NOMO-1 treated with DMSO at 0.1 percent for 48 hours (cell line): ENCODE measurements at regions not wholly inside any gene's neighbourhood (a gene's known extent, or its start where the extent isn't known, plus 50 kb on each side); places are given as distances from the start of the nearest gene placed in this dataset.

ENCODE experiments used
- DNase-seq: peaks from one replicate; lab custom pipeline; 2025; ENCODE audit not compliant: unreplicated experiment; lab: John Stamatoyannopoulos, UW

DNA sequence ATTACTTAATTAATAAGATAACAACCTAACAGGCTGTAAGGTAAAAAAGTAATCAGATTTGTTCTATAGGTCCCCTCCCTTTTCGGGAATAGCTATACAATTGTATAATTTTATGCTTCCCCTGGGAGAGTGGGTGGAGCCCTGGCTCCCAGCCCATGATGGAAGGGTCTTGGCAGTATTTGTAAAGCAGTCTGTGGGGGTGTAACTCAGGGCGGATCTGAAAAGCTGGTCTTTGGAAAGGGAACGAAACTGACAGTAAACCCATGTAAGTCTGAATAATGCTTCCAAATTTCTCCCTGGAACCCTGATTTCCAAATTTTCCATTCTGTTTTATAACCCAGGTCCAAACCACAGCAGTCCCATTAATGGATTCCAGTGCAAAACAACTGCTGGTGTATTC lies 110.4 kb downstream of the DAD1 start:
- DNase-seq = no peak

DNA sequence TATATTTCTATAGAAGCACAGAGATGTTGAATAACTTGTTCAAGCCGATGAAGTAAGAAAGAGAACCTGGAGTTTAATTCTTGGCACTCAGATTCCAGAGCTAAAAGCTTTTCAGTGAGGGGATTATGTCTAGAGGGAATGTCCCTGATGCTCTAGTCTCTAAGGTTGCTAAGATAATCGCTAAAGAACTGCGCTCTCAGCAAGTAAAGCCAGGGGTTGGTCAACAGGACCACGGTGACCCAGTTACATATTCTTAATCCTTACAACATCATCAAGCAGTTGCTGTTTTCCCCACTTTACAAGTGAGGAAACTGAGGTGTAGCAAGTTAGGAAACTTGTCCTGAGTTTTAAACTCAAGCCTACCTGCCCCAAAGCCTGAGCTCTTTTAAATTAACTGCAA lies 110.8 kb downstream of the DAD1 start:
- DNase-seq = no peak

DNA sequence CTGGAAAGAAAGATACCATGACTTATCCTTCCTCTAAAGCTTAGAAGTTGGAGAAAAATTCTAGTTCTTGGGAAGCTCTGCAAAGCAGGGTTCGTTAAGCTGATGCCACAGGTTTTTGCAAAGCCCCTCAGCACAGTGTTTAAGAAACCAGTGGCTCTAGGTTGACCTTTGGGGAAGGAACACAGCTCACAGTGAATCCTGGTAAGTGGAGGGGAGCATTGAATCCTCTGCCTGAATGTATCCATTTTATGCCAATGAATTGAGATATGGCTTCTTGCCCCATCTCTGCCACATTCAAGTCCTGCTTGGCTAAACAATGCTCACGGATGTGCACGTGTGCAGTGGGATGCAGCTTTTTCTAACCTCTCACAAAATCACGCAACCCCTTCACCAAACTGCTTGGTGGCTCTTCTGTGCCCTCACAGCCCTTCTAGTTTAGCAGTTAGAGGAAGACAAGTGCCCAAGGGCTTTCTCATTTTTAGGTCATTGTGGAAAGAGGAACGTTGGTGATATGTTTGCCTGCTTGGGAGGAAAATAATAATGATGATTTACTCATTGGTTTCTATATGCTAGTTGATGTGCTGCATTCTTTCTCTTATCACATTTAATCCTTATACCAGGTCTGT lies 111.3 kb downstream of the DAD1 start:
- DNase-seq = no peak

DNA sequence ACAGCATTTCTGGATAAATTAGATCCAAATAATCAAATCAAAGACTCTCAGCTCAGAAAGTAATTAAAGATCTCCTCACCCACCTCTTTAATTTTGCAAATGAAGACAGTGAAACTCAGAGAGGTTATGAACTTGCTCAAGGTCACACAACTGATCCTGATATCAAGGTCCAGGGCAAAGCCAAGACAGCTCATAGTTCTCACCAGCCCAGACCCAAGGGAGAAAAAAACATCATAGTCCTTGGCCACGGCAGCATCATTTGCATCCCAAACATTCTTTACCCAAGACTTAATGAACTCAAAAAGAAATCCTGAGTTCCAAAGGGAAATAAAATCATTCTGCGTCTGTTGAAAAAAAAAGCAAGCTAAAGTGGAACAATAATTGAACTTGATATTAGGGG lies 112.1 kb downstream of the DAD1 start:
- DNase-seq = no peak

DNA sequence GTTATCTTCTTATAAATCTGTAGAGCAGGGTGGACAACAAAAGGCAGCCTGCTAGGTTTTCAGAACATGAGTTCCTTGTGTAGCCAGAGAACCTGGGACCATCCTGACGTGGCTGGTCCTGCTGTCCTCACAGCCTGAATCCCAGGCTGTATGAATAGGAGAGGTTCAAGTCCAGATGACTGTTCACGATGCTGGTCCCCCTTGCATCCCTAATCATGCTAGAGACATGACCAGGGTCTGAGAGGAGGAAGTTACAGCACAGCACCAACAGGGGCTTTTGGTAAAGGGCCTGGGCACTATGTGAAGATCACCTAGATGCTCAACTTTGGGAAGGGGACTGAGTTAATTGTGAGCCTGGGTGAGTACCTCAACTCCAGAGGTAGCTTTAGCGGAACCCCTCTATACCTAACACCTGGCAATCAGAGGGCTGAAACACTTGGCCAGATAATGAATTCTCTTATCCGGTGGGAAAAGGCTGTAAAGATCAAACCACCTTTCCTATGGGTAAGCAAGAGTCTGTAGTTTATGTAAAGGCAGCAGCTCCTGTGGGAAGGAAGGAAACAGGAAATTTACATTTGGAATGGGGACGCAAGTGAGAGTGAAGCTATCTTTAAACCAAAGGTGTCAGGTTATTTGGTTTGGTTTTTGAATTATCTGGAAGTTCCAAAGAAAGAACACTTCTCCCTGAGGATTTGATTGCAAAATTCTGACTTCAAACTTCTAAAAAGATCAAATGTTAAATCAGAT lies 112.8 kb downstream of the DAD1 start:
- DNase-seq = no peak

DNA sequence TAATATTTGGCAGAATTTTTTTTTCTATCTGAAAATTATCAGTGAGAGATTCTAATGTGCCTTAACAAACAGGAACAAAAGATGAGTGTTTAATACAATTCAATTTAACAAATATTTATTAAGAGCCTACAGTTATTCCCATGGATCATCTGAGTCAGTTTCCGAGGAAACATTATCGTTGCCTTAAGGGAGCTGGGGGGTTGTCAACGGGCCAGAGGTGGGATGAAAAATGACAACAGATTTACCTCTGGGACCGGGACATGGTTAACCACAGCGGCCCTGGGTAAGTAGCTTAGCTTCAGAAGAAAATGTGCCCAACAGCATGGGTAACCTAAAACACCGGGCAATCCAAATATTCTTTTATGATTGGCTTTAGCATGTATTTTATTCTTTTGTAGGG lies 113.6 kb downstream of the DAD1 start:
- no peak for DNase-seq

DNA sequence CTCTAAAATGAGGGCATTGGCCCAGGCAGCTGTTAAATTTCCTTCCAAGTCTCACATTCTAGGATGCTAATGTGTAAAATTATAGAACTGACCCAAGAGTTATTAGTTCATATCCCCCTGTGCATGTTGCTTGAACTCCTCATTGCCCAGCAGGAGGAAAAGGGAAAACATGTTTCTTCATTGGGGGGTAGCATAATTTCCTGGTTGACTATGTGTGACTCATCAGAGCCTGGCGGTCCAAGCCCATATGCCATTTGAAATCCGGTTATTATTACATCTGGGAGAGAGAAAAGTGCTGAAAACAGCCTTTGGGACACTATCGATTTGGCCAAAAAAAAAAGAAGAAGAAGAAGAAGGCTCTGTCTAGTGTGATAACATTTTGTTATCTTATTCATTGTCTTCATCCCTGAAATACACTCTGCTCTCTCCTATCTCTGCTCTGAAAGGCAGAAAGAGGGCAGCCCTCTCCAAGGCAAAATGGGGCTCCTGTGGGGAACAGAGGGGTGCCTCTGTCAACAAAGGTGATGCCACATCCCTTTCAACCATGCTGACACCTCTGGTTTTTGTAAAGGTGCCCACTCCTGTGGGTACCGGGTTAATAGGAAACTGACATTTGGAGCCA lies 114.2 kb downstream of the DAD1 start:
- no peak for DNase-seq

DNA sequence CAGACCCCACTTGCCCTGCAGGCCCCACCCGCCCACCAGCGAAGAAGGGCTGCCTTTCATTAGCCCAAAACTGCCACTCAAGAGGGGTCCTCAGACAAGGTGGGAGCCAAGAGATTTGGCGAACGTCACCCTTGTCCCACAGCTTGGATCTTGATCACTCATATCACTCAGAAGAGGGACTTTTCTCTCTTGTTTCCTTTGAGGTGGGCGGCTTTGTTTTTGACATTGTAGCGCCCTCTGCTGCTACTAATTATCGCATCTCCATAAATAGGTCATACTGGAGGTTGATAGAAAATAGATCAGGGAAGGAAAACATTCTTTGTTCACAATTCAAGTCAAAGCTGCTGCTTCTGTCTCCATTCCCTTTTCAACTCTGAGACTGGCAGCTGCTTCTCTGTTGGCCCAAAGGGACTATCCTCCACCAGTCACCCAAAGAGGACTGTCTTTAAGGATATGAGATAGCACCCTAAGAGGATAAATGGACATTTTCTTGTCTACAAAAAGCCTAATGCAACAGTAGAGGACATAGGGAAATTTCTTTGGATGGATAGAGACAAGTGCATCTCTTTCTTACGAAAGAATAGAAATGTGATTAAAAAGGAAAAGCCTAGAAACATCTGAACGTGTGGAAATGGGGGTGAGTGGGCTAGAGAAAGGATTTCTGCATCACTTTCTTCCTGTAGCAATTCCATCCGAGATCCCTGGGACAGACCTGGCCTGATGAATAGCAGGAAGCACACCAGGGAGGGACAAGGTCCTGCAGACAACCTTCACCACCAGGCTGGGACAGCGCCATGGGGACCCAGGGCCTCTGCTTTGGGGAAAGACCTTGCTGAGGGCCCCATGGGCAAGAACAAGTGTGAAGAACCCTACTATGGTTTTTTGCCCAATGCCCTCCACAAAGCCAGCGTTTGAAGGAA lies 115.8 kb downstream of the DAD1 start:
- DNase-seq = peak; percentile 49

DNA sequence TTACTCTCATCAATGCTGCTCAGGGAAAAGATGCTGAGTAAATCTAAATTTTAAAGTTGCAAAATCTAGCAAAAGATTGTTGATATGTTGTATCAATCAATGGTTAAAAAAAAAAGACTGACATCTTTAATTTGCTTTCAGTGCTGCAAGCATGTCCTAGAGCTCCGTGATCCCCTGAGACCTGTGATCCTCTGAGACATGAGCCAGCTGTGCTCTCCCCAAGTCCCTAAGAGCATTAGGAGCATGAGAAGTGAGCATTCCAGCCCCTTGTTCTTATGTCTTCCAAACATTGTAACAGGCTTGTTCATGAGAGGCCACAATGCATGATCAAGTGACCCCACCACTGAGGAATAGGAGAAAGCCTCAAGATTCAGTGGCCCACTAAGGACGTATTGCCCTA lies 116.6 kb downstream of the DAD1 start:
- DNase-seq = no peak

DNA sequence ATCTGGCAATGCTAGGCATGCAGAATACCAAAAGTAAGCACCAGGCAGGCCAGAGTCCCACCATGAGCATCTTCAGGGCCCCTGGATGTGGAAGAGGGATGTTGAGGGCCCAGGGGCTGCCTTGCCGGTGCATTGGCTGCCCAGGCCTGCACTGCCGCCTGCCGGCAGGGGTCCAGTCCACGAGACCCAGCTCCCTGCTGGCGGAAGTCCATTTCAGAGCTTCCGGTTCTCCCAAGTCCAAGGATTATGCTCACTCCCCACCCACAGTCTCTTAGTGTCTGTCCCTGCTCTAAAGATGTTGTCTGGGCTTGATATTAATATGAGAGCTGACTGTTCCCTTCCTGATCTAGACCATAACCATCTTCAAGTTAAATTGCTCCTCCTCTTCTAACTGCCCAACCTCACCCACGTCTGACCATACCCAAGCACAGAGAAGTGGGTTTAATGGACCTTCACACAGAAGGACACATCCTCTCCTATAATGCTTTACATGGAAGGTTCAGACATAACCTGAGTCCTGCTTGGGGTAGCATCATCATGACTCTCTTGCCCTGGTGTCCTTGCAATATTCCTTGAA lies 117.4 kb downstream of the DAD1 start:
- DNase-seq = peak; percentile 9

DNA sequence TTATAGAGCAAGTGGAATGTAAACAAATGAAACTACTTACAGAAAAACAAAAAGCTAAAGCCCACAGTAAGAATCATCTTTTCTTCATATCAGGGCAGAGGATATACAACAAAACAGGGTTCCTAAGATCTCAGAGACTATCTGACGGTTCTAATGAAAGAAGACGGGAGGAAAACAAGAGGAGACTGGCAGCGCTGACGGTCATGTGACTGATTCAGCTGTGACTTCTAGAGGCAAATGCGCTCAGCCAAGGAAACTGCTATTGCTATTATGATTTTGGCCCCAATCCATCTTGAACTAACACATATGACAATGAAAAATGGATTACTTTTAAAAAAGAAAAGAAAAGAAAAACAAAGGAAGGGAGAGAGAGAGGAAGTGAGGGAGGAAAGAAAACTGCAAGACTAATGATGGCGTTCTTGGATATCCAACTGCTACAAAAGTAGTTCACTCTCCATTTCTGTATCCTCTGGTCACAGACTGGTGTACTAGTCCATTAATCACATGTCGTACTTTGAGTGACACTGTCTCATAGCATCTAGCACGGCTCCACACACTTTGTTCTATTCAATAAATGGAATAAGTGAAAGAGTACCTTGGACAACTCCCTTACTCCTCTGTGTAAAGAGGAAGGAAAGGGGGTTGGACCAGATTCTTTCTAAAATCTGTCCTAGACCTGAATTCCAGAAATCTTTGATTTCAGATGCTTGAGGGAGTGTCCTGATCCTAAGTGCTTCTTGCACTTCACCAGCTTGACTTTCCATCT lies 119.3 kb downstream of the DAD1 start:
- no peak for DNase-seq

DNA sequence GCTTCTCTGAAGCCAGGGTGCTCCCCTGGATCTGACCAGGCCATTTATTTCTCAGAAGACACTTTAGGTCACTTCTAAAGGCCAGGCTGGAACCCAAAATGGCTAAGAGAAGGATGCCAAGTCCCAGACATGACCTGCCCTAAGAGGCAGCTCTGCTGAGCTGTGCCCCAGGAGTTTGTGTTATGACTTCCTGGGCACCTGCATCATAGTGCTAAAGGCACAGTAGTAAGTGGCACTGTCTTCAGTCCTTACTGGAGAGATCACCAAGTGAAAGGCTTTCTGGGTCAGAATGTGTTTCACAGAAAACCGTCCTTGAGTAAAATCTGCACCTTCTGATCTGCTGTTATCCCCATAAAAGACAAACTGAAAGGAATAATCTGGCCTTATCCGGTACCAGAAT lies 120.2 kb downstream of the DAD1 start:
- no peak for DNase-seq

DNA sequence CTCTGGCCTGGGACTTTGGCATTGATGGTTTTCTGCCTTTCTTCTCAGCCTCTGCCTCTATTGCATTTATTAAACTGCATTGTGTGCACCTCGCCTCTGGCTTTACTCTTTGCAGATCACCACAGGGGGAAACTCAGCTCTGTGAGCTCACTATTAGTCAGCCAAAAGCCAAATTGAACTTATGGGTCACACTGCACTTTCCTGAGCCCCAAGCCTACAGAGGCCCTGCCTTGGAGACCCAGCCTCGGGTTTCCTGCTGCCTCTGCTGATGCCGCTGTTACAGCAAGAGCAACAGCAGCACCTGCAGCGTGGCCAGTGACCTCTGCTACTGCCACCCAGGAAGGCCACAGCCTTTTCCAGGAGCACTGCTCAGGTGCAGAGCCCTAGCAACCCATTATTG lies 122.5 kb downstream of the DAD1 start:
- no peak for DNase-seq

DNA sequence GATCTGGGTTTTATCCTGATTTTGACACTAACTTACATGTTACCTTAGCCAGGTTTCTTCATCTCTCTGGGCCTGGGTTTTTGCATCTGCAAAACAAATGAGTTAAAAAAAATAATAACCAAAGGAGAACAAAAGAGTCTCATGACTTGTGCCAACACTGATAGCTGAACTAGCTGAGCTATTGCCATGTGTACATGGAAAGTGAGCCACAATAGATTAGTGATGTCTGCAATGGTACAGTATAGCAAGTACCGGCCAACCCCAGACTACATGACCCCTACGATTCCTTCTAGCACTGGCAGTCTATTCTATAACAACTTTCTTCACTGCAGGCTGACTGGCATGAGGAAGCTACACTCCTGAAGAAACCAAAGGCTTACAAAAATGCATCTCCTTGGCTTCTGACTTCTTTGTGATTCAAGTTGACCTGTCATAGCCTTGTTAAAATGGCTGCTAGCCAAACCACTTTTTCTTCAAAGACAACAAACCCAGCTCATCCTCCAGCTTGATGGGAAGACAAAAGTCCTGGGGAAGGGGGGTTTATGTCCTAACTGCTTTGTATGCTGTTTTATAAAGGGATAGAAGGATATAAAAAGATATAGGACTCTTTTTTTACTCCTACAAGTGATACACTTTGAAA lies 123.7 kb downstream of the DAD1 start:
- DNase-seq = no peak

DNA sequence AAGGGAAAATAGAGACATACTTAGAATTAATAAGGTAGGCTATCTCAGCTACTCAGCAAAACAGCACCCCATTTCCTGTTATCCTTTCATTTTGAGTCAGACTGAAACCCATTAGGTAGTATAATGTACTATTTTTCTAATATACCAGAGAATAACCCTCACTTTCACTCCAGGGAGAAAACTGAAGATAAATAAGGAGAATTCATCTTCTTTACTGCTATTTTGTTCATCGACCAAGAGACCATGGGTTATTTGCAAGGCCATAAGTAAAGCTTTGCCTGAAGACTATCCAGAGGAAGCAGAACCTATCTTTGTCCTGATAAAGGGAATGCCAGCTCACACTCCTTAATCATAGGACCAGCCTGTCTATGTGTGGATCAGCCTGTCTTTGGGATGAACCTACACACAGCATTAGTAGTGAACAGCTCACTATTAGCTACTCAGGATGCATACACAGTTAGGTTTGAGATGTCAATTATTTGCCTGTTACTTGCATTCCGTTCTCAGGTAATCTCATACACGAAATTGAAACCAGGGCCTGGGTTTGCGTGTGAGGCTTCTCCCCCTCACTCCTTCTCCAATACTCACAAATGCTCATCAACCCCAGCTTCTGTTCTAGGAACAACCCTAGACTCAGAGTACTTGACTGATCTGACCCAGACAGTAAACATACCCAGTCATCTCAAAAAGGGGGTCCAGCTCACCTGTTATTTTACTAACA lies 124.4 kb downstream of the DAD1 start:
- no peak for DNase-seq

DNA sequence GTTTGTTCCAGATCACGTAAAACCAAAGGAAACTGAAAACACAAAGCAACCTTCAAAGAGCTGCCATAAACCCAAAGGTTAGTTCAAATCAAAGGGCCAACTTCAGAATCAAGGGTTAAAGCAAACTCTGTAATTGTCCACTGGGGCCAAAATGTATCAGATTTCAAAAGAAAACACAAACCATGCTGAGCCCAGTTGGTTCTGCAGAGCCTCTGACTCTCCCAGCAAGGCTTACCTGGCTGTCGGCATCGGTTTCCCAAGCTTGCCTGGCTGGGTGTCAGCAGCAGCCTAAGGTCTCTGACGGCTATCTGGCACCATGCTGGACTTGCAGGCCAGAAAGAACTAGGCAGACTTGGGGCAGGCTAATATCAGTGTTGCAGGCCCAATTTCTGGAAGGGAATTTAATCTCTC lies 125.3 kb downstream of the DAD1 start:
- DNase-seq = no peak

DNA sequence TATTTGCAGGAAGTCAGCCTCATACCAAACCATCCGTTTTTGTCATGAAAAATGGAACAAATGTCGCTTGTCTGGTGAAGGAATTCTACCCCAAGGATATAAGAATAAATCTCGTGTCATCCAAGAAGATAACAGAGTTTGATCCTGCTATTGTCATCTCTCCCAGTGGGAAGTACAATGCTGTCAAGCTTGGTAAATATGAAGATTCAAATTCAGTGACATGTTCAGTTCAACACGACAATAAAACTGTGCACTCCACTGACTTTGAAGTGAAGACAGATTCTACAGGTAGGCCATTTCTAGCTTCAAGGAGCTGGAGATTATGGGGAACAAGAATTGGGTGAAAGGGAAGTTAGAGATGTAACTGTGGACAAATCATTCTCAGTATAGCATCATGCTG lies 126.1 kb downstream of the DAD1 start:
- no peak for DNase-seq

DNA sequence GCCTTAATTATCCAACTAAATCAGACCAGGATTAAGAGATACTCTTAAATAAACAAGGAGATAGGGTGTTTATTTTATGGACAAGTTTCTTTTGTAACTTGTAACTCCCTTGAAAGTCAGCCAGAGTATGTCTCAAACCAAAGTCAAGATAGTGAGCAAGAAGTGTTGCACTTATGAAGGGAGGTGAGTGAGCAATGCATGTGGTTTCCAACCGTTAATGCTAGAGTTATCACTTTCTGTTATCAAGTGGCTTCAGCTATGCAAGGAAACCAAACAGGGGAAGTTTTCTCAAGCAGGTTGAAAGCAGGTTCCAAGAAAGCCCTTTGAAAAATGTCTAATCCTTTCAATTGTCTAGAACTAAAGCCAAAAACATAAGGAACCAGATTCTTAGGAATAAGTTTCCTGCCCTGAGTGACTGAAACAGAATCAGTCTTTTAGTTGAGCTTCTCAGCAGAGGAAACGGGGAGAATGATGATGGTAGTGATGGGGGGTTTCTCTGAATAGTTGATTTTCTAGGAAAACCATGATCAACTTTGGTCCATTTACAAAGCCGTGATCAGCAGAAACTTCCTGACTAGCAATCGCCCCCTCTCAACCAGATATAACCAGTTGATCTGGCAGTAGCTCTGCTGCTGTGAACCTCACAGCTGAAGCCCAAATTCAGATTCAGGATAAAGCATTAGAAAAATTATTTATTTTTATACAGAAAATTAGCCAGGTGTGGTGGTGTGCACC lies 128.4 kb downstream of the DAD1 start:
- DNase-seq = peak; percentile 80

DNA sequence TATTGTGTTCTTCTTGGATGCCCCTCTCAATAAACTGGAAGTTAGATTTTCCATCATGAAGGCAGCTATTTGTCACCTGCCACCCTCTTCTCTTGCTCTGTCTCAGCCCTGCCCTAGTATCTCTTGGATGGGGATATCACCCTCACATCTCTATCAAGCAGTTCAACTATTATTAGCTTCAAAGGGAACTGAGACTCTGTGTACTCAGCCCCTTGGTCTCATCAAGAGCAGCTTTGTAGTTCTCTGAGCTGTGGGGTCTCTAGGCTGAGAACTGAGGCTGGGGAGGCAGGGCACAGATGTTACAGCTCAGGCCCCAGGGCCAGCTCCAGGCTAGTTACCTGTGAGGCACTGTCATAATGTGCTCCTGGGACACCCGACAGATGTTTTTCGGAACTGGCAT lies 130.3 kb downstream of the DAD1 start:
- no peak for DNase-seq
